ENCODE measurements at regions not wholly inside any gene's neighbourhood (a gene's known extent, or its start where the extent isn't known, plus 50 kb on each side); places are given as distances from the start of the nearest gene placed in this dataset.

GRCh38 chr15:38614621-38615020 is 50.0 kb upstream of the RASGRP1 start:
- Histone ChIP-seq H4K20me1 (ENCODE audit: insufficient read depth, low read length) (no peaks in the 10 kb centered on the region), H3K4me2 (ENCODE audit: low read length) (no peak overlapping the region), H3K36me3 (replicated peaks; ENCODE audit: low read depth, low read length) (no peaks in the 10 kb centered on the region), H2AFZ (ENCODE audit: low read depth, low read length) (no peak overlapping the region), H3K9ac (ENCODE audit: low read length) (no peak overlapping the region), H3K4me3 (ENCODE audit: low read length) (no peak overlapping the region), H3K9me3 (ENCODE audit: insufficient read depth, low read length) (no peaks in the 10 kb centered on the region), H3K4me1 (ENCODE audit: low read length) (peaks cover 5% of the 10 kb centered on the region; the same call in 1 of the 2 replicates), H3K27me3 (ENCODE audit: low read depth, low read length) (no peaks in the 10 kb centered on the region; the same call in 1 of the 2 replicates), H3K27ac (ENCODE audit: low read length) (no peak overlapping the region), H3K79me2 (ENCODE audit: low read length) (no peaks in the 10 kb centered on the region)
- no peak for TF ChIP-seq EZH2phosphoT487 (IDR thresholded peaks at IDR 0.05; ENCODE audit: low read depth)
- no peak for TF ChIP-seq CTCF (IDR thresholded peaks at IDR 0.05; ENCODE audit: low read depth, low read length)

- no peak overlapping the region for H3K9ac ChIP-seq (ENCODE audit: low read length)
- no peaks in the 10 kb centered on the region for H3K9me3 ChIP-seq (ENCODE audit: insufficient read depth, low read length)
- TF ChIP-seq CTCF (IDR thresholded peaks at IDR 0.05; ENCODE audit: low read depth, low read length) (no peak), EZH2phosphoT487 (IDR thresholded peaks at IDR 0.05; ENCODE audit: low read depth) (no peak)
- H3K36me3 ChIP-seq (replicated peaks; ENCODE audit: low read depth, low read length): no peaks in the 10 kb centered on the region
- H3K27ac ChIP-seq (ENCODE audit: low read length): no peak overlapping the region
- H3K4me2 ChIP-seq (ENCODE audit: low read length): no peak overlapping the region
- H3K4me1 ChIP-seq (ENCODE audit: low read length): peaks cover 7% of the 10 kb centered on the region
- no peaks in the 10 kb centered on the region for H4K20me1 ChIP-seq (ENCODE audit: insufficient read depth, low read length)
- H2AFZ ChIP-seq (ENCODE audit: low read depth, low read length): no peak overlapping the region
- H3K27me3 ChIP-seq (ENCODE audit: low read depth, low read length): no peaks in the 10 kb centered on the region; the same call in 1 of the 2 replicates
- H3K79me2 ChIP-seq (ENCODE audit: low read length): no peaks in the 10 kb centered on the region
- H3K4me3 ChIP-seq (ENCODE audit: low read length): no peak overlapping the region
Measured at GRCh38 chr15:38617831-38618230, 53.2 kb upstream of the RASGRP1 start.

GRCh38 chr15:38618242-38618955 is 53.8 kb upstream of the RASGRP1 start:
- no peak overlapping the region for H2AFZ ChIP-seq (ENCODE audit: low read depth, low read length)
- no peak overlapping the region for H3K9ac ChIP-seq (ENCODE audit: low read length)
- H3K79me2 ChIP-seq (ENCODE audit: low read length): no peaks in the 10 kb centered on the region
- no peak for TF ChIP-seq CTCF (IDR thresholded peaks at IDR 0.05; ENCODE audit: low read depth, low read length)
- TF ChIP-seq EZH2phosphoT487 (IDR thresholded peaks at IDR 0.05; ENCODE audit: low read depth): no peak
- H3K27me3 ChIP-seq (ENCODE audit: low read depth, low read length): no peaks in the 10 kb centered on the region; the same call in 1 of the 2 replicates
- no peak overlapping the region for H3K27ac ChIP-seq (ENCODE audit: low read length)
- no peaks in the 10 kb centered on the region for H4K20me1 ChIP-seq (ENCODE audit: insufficient read depth, low read length)
- peaks cover 7% of the 10 kb centered on the region for H3K4me1 ChIP-seq (ENCODE audit: low read length)
- no peaks in the 10 kb centered on the region for H3K9me3 ChIP-seq (ENCODE audit: insufficient read depth, low read length)
- H3K4me3 ChIP-seq (ENCODE audit: low read length): no peak overlapping the region
- H3K36me3 ChIP-seq (replicated peaks; ENCODE audit: low read depth, low read length): no peaks in the 10 kb centered on the region
- H3K4me2 ChIP-seq (ENCODE audit: low read length): no peak overlapping the region

- no peak overlapping the region for H3K4me3 ChIP-seq (ENCODE audit: low read length)
- H3K27me3 ChIP-seq (ENCODE audit: low read depth, low read length): no peaks in the 10 kb centered on the region; the same call in 1 of the 2 replicates
- H3K4me1 ChIP-seq (ENCODE audit: low read length): peaks cover 23% of the 10 kb centered on the region
- no peak overlapping the region for H2AFZ ChIP-seq (ENCODE audit: low read depth, low read length)
- H3K36me3 ChIP-seq (replicated peaks; ENCODE audit: low read depth, low read length): no peaks in the 10 kb centered on the region
- no peaks in the 10 kb centered on the region for H4K20me1 ChIP-seq (ENCODE audit: insufficient read depth, low read length)
- no peaks in the 10 kb centered on the region for H3K9me3 ChIP-seq (ENCODE audit: insufficient read depth, low read length)
- no peak for TF ChIP-seq CTCF (IDR thresholded peaks at IDR 0.05; ENCODE audit: low read depth, low read length)
- TF ChIP-seq EZH2phosphoT487 (IDR thresholded peaks at IDR 0.05; ENCODE audit: low read depth): no peak
- H3K4me2 ChIP-seq (ENCODE audit: low read length): no peak overlapping the region
- H3K27ac ChIP-seq (ENCODE audit: low read length): no peak overlapping the region
- no peaks in the 10 kb centered on the region for H3K79me2 ChIP-seq (ENCODE audit: low read length)
- no peak overlapping the region for H3K9ac ChIP-seq (ENCODE audit: low read length)
Measured at GRCh38 chr15:38620098-38620497, 55.5 kb upstream of the RASGRP1 start.

Measured in OCI-LY3 (cell line).